ENCODE measurements at regions not wholly inside any gene's neighbourhood (a gene's known extent, or its start where the extent isn't known, plus 50 kb on each side); places are given as distances from the start of the nearest gene placed in this dataset.

DNA sequence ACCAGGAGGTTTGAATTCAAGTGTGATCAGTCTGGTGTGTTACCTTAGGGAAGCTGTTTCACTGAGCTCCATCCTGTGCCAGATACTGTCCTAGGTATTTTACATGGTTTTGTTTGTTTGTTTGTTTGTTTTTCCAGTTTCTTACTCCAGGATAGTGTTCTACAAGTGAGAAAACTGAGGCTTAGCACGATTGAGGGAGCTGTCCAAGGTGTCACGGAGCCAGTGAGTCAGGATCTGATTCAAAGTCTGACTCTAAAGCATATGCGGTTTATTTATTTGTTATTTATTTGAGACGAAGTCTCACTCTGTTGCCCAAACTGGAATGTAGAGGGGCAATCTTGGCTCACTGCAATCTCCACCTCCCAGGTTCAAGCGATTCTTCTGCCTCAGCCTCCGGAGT is 79.7 kb upstream of the GNG2 start:
- Histone ChIP-seq H4K20me1 (ENCODE audit: insufficient read depth, low read length) (no peaks in the 10 kb centered on the region), H3K4me3 (ENCODE audit: low read length) (no peak overlapping the region), H3K9me3 (ENCODE audit: insufficient read depth, low read length) (peaks cover 5% of the 10 kb centered on the region), H3K79me2 (ENCODE audit: low read length) (no peaks in the 10 kb centered on the region), H2AFZ (ENCODE audit: low read depth, low read length) (no peak overlapping the region), H3K27me3 (ENCODE audit: low read depth, low read length) (peaks cover 40% of the 10 kb centered on the region), H3K4me1 (ENCODE audit: low read length) (peaks cover 17% of the 10 kb centered on the region), H3K4me2 (ENCODE audit: low read length) (peak overlapping the region; percentile 67), H3K36me3 (replicated peaks; ENCODE audit: low read depth, low read length) (no peaks in the 10 kb centered on the region), H3K9ac (ENCODE audit: low read length) (no peak overlapping the region), H3K27ac (ENCODE audit: low read length) (no peak overlapping the region)
- TF ChIP-seq EZH2phosphoT487 (IDR thresholded peaks at IDR 0.05; ENCODE audit: low read depth) = no peak
- TF ChIP-seq CTCF (IDR thresholded peaks at IDR 0.05; ENCODE audit: low read depth, low read length) = no peak

DNA sequence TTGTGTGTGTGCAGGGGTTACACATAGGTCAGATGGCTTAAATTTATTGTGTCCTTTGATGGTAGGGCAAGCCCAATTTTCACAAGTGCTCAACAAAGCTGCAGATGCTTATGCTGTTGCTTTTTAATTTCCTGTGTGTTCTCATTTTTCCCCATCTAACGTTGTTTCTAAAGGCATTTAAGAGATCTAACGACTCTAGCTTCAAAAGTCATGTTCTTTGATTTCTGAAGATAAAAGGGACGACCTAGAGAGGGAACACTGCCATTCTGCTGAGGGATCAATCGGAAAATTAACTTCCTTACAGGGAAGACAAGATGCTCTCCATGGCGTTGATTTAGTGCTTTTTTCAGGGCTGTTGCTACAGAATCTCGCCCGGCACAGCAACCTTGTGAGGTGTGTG is 79.0 kb upstream of the GNG2 start:
- no peak for TF ChIP-seq EZH2phosphoT487 (IDR thresholded peaks at IDR 0.05; ENCODE audit: low read depth)
- no peak for TF ChIP-seq CTCF (IDR thresholded peaks at IDR 0.05; ENCODE audit: low read depth, low read length)
- no peak overlapping the region for H3K9ac ChIP-seq (ENCODE audit: low read length)
- no peak overlapping the region for H3K4me2 ChIP-seq (ENCODE audit: low read length)
- no peaks in the 10 kb centered on the region for H3K79me2 ChIP-seq (ENCODE audit: low read length)
- no peak overlapping the region for H2AFZ ChIP-seq (ENCODE audit: low read depth, low read length)
- H3K4me3 ChIP-seq (ENCODE audit: low read length) = no peak overlapping the region
- H3K4me1 ChIP-seq (ENCODE audit: low read length) = peaks cover 14% of the 10 kb centered on the region
- H3K9me3 ChIP-seq (ENCODE audit: insufficient read depth, low read length) = peaks cover 11% of the 10 kb centered on the region
- H3K36me3 ChIP-seq (replicated peaks; ENCODE audit: low read depth, low read length) = no peaks in the 10 kb centered on the region
- H3K27ac ChIP-seq (ENCODE audit: low read length) = no peak overlapping the region
- H4K20me1 ChIP-seq (ENCODE audit: insufficient read depth, low read length) = no peaks in the 10 kb centered on the region
- peaks cover 40% of the 10 kb centered on the region for H3K27me3 ChIP-seq (ENCODE audit: low read depth, low read length)

DNA sequence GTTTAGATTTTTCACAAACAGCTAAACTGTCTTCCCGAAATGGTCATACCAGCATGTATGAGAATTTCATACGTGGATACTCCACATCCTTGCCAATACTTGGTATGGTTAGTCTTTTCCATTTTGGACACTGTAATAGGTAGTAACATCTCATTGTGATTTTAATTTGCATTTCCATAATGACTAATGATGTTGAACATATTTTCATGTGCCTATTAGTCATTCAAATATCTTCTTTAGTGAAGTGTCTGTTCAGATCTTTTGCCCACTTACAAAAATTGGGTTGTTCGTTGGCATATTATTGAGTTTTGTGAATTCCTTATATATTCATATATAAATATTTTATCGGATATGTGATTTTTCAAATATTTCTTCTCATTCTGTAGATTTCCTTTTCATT is 78.0 kb upstream of the GNG2 start:
- no peak overlapping the region for H3K27ac ChIP-seq (ENCODE audit: low read length)
- H3K9me3 ChIP-seq (ENCODE audit: insufficient read depth, low read length) = peaks cover 16% of the 10 kb centered on the region
- peaks cover 12% of the 10 kb centered on the region for H3K4me1 ChIP-seq (ENCODE audit: low read length)
- H3K79me2 ChIP-seq (ENCODE audit: low read length) = no peaks in the 10 kb centered on the region
- no peak overlapping the region for H3K4me3 ChIP-seq (ENCODE audit: low read length)
- peaks cover 37% of the 10 kb centered on the region for H3K27me3 ChIP-seq (ENCODE audit: low read depth, low read length)
- H3K4me2 ChIP-seq (ENCODE audit: low read length) = no peak overlapping the region
- no peak overlapping the region for H2AFZ ChIP-seq (ENCODE audit: low read depth, low read length)
- H4K20me1 ChIP-seq (ENCODE audit: insufficient read depth, low read length) = no peaks in the 10 kb centered on the region
- no peak for TF ChIP-seq EZH2phosphoT487 (IDR thresholded peaks at IDR 0.05; ENCODE audit: low read depth)
- TF ChIP-seq CTCF (IDR thresholded peaks at IDR 0.05; ENCODE audit: low read depth, low read length) = no peak
- no peak overlapping the region for H3K9ac ChIP-seq (ENCODE audit: low read length)
- no peaks in the 10 kb centered on the region for H3K36me3 ChIP-seq (replicated peaks; ENCODE audit: low read depth, low read length)

DNA sequence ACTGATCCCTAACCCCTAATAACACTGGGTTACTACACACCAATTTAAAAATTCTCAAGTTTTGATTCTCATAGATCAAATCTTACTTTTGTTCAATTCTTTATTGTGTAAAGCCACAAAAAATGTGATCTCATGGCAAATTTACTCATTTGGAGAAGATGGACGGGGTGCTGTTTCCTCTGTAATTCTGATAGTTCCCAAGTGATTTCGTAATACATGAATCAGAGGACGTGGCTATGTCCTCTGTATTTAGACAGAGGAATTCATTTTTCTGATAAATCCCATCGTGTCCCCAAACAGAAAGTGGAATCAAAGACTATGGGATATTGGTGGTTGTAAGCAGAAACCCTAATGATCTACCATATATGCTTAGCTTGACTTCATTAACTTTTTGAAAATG is 76.6 kb upstream of the GNG2 start:
- peaks cover 16% of the 10 kb centered on the region for H3K9me3 ChIP-seq (ENCODE audit: insufficient read depth, low read length)
- H3K79me2 ChIP-seq (ENCODE audit: low read length) = no peaks in the 10 kb centered on the region
- H3K27me3 ChIP-seq (ENCODE audit: low read depth, low read length) = peaks cover 34% of the 10 kb centered on the region
- no peak overlapping the region for H3K27ac ChIP-seq (ENCODE audit: low read length)
- TF ChIP-seq EZH2phosphoT487 (IDR thresholded peaks at IDR 0.05; ENCODE audit: low read depth) (no peak), CTCF (IDR thresholded peaks at IDR 0.05; ENCODE audit: low read depth, low read length) (no peak)
- H4K20me1 ChIP-seq (ENCODE audit: insufficient read depth, low read length) = no peaks in the 10 kb centered on the region
- no peak overlapping the region; the same call in 1 of the 2 replicates for H2AFZ ChIP-seq (ENCODE audit: low read depth, low read length)
- H3K4me2 ChIP-seq (ENCODE audit: low read length) = no peak overlapping the region
- H3K9ac ChIP-seq (ENCODE audit: low read length) = no peak overlapping the region
- H3K4me1 ChIP-seq (ENCODE audit: low read length) = peaks cover 12% of the 10 kb centered on the region
- no peaks in the 10 kb centered on the region for H3K36me3 ChIP-seq (replicated peaks; ENCODE audit: low read depth, low read length)
- H3K4me3 ChIP-seq (ENCODE audit: low read length) = no peak overlapping the region
